SH-SY5Y (cell line): ENCODE measurements at regions not wholly inside any gene's neighbourhood (a gene's known extent, or its start where the extent isn't known, plus 50 kb on each side); places are given as distances from the start of the nearest gene placed in this dataset.

Experiments
- GATA2 ChIP-seq: IDR thresholded peaks from 2 replicates; pipeline ENCODE4 v1.6.1; 2011; ENCODE audit warnings: mild to moderate bottlenecking, low read depth, low read length
- GATA3 ChIP-seq: IDR thresholded peaks from 2 replicates; pipeline ENCODE4 v1.6.1; 2011; ENCODE audit warnings: low read depth, mild to moderate bottlenecking, low read length, moderate library complexity

DNA sequence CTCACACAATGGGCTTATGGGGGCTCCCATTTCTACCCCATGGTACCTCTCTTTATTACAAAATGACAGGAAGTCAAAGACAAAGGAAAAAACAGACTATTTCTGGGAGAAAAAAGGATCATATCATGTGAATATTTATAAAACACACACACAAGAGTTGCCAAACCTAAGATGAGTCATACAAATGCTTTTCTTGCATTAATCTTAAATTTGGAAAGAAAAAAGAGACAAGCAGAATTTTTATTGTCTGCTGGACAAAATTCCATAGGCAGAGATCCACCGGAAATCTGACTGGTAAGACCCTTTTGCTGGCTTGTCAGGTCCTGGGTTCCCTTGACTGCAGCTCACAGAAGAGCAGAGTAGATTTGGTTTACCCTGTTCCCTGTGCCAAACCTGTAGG is 1732.3 kb upstream of the PIK3C3 start:
- TF ChIP-seq GATA3 (no peak), GATA2 (no peak)
